Ecto neural progenitor cell (in vitro differentiated cells): ENCODE measurements at regions not wholly inside any gene's neighbourhood (a gene's known extent, or its start where the extent isn't known, plus 50 kb on each side); places are given as distances from the start of the nearest gene placed in this dataset.
A peak's percentile ranks its signal among the peaks of the same experiment; 100 is the strongest.

Source experiments
- DNase-seq: peaks from one replicate; pipeline ENCODE4 v3.0.0-alpha.2; 2018; ENCODE audit warnings: low spot score

GRCh38 chr3:83738202-83738601 lies 1220.6 kb upstream of the CADM2 start:
- DNase-seq, result no peak

DNA sequence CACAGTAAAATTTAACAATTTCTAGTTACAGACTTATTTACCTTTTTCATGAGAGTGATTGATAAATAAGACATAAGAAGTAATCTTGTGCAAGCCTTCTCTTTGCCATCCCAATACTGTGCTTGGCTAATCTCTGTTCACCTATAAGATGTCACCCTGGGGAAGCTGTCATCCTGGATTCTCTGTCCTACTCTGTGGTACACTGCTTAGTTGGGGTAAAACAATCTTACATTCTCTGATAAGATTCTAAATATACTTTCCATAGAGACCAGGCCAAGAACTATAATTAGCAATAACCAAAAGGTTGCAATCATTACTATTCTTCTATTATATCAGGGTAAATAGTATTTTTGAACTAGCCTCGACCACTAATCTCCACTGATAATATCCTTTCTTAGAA lies 1218.3 kb upstream of the CADM2 start:
- DNase-seq, result no peak

DNA sequence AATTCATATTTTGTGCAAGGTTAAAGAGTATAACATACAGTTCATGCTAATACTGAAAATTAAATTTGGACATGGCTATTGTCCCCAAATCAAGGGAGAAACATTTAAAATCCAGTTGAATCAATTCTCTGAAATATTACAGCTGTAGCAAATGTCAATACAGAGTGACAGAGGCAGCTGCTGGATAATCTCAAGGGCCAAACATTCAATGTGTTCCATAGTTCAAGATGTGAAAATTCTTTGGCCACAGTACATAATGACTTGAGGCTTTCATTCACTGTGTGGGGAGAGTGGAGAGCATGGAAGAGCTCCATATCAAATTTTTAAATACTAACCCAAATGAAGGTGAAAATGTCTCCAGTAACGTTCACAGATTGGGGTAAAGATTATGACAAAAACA lies 1192.8 kb upstream of the CADM2 start:
- no peak for DNase-seq

DNA sequence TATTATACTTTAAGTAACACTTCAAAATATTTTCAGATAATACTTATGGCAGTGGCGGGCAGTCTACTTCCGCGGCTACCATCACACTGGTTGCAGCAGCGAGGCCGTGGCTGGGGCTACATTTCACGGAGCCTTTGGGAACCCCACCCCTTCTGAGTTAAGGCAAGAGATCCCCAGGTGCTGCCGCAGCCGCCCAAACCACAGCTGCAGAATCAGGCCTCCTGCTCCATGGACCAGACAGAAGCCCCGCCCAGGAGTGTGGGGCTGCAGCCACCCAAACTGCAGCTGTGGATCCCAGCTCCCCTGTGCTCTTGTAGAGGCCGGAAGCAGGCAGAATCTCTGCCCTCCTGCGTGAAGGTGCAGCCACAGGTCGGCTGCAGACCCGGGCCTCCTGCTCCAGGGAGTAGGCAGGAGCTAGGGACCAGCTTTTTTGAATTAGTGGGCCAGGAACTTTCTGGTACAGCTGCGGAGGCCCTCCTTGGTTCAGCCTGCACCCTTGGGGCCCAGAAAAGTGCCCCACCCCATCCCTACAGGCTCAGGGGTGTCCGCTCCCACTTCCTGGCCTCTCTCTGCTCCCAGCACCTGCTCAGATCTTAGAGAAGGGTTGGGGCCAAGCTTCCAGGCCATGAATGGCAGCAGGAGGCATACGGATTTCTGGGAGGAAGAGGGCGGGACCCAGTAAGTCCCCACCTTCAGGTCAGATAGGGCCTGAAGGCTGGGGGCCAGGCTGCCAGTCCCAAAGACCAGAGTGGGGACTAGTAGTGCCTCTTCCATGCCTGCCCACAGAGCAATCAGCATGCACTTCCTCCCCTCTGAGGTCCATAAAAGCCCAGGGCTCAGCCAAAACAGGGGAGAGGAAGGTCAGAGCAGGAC lies 1188.8 kb upstream of the CADM2 start:
- no peak for DNase-seq

- DNase-seq, result no peak
Observed at GRCh38 chr3:83770664-83771402, 1188.0 kb upstream of the CADM2 start.

GRCh38 chr3:83802801-83803200 lies 1156.0 kb upstream of the CADM2 start:
- DNase-seq, result no peak

DNA sequence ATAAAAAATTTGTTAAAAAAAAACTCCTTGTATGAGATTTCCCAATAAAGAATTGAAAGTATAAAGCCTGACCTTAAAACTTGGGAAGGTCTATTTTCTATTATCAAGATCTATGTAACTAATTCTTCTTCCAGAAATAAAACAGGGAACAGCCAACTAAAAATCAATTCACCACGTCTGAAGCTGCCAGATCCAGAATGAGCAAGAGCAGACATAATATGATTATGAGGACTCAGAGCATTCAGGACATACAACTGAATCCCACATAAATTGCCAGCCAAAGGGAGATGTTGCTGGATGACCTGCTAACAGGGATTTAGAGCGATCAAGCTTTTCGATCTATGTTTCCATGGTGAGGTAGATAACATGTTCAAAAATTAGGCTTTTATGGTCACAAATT lies 1151.3 kb upstream of the CADM2 start:
- no peak for DNase-seq

DNA sequence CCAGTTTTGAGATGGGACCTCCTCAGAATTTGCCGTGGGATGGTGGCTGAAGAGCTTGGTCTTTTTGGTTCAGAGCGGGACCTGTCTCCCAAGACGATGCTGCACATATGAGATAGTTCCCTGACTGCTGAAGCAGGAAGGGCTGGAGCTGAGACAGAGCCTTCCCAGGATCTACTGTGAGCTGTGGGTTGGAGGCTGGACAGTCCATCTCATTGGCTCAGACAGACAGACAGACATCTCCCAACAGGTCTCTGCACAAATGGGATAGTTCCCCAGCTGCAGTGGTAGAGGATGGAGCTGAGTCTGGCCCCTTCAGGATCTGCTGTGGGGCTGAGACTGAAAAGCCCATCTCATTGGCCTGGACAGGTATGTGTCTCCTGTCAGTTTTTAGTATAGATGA lies 1145.6 kb upstream of the CADM2 start:
- DNase-seq, result no peak

GRCh38 chr3:83816653-83817052 lies 1142.1 kb upstream of the CADM2 start:
- DNase-seq, result no peak

DNA sequence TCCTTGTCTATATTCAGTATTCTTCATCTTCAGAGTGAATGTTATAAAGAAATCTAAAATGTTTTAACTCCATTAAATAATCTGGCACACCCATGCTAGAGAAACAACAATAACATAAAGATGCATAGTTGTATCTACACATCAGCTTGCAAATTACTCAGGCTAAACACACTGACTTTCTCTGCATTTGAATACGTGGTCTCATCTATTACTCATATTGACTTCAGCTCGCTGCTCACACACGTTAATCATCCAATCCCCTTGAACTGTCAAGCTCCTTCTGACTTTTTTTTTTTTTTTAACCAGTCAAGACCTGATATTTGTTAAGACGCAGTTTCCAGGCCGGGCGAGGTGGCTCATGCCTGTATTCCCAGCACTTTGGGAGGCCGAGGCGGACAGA lies 1137.3 kb upstream of the CADM2 start:
- no peak for DNase-seq

- DNase-seq, result no peak
Observed at GRCh38 chr3:83823095-83823494, 1135.7 kb upstream of the CADM2 start.

- no peak for DNase-seq
Observed at GRCh38 chr3:83835040-83835439, 1123.7 kb upstream of the CADM2 start.

DNA sequence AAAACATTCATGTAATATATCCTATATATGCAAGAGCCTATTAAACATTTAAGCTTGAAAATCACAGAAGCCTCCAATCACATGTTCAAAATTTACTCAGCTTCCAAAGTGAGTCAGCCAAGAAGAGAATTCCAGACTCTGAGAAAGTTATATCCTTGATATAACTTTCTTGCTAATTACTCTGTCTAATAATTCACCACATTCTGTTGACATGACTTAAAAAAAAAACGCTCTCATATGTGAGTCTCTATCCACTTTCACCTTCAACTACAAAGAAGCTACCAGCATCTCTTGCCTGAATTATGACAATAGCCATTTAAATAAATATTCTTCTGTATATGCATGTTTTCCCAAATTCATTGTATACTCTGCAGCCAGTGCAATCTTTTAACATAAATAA lies 1116.3 kb upstream of the CADM2 start:
- DNase-seq, result no peak

DNA sequence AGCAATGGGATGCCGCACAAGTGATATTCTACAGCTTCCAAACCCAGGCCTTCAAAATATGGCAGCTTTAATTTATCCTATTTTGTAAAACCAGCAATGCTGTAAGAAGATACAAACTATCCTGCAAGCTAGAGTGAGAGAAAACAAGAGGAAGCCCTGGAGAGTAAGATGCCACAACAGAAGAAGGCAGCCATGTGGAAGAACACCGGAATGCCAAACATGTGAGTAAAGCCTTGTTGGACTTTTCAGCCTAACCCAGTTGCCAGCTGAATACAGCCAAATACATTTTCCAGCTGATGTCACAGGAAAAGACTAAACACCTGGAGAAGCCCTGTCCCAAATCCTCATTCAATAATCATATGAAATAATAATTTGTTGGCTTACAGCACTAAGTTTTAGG lies 1115.1 kb upstream of the CADM2 start:
- peak; percentile 49 for DNase-seq

DNA sequence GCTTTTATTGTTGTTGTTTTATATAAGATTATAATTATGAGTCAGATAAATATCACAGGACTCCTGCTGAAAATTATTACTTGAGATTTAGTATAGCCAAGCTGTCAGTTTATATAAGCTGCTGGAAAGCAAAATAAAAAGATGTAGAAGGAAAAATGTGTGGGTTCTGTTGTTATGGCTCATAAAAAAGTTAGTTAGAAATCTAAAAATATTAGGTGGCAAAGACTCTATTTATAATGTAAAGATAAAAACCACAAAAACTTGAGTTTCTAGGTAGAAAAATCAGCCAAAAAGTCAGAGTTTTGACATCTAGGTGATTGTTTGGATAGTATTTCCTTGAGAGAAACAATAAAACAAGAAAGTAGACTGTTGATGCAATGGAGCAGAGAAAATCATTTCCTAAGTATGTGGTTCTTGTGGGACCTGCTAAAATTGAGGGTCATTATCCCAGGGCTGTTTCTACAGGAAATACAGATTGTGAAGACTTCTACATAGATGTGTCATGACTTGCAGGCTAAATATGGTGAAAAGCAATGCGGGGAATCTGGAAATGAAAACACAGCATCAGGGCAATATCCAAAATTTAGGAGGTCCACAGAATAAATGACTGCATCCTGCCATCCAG lies 1109.6 kb upstream of the CADM2 start:
- DNase-seq, result no peak

- no peak for DNase-seq
Observed at GRCh38 chr3:83863380-83863779, 1095.4 kb upstream of the CADM2 start.

- DNase-seq, result no peak
Observed at GRCh38 chr3:83868909-83869567, 1089.8 kb upstream of the CADM2 start.

- no peak for DNase-seq
Observed at GRCh38 chr3:83873550-83873949, 1085.2 kb upstream of the CADM2 start.

DNA sequence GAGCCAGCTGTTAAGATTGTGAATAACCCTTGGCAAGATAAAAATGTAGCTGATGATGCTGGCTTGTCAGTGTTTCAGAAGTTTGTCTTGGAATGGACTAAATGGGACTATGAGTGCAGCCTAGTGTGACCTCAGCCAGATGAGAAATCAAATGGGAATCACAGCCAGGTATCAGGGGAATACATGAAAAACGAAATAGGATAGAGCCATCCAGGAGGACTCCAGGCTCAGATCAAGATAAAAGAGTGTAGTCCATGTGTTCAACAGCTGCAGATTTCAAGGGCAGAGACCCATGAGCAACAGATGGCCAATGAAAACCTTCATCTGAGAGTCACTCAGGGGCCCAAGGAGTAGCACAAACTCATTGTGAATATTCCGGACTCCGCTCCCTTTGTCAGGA lies 1080.9 kb upstream of the CADM2 start:
- DNase-seq, result no peak

DNA sequence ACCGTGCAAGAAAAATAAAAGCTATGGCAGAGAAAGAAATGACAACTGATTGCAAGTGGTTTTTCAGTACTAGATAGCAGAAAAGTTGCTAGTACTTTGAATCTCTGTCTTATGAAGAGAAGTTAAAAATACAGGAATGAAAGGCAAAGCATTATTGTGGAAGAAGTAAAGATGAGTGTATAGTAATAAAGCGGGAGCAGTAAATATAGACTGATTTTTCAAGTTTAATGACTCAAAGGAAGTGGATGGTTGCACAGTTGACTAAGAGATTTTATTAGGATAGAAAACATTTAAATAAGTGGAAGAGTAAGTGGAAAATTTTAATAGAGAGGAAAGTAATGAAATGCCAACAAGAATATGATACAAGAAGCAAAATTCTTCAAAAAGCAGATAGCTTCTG lies 1076.1 kb upstream of the CADM2 start:
- no peak for DNase-seq

DNA sequence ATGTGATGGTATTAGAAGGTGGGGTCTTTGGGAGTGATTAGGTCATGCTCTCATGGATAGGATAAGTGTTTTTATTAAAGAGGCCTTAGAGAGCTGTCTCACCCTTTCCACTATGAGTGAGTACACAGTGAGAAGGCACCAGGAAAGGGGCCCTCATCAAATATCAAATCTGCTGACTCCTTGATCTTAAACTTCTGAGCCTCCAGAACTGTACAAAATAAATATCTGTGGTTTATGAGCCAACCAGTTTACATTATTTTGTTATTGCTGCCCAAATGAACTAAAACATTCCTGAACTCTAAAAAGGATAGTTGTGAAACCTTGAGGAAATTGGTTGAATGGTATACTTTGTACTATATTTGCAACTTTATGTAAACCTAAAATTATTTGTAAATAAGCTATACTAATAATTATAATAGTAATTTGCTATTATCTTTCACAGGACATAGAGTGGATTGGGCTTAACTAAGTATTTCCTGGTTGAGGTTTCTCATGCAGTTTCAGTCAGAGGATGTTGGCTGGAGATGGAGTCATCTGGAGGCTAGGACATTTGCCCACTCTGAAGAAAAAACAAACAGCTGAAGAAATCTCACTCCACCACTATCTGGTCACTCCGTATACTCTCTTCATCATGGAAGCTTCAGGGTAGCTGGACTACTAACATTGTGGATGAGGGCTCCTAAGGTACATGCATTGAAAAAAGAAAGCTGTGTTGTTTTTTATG lies 1068.6 kb upstream of the CADM2 start:
- no peak for DNase-seq

DNA sequence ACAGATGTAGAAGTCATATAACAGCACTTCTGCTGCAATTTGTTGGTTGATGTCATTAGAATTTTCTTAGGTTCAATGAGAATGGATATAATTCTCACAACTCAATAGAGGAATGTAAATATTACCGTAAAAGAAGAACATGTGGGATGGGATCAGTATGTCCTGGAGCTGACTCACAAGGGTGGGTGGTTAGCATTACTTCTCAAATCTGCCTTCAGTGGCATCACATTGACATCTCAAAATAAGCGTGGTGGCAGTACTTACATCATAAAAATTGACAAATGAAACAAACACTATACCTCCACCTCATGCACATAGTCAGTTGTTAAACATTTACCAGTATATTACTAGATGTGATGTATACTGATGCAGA lies 1068.0 kb upstream of the CADM2 start:
- no peak for DNase-seq
